GM12873 (cell line): ENCODE measurements at regions not wholly inside any gene's neighbourhood (a gene's known extent, or its start where the extent isn't known, plus 50 kb on each side); places are given as distances from the start of the nearest gene placed in this dataset.

Source experiments
- CTCF ChIP-seq: IDR thresholded peaks from 2 replicates; pipeline ENCODE4 v1.5.1; 2012; ENCODE audit warnings: low read depth, mild to moderate bottlenecking, moderate library complexity, low read length, control low read depth; ENCODE audit not compliant: insufficient read depth; ENCODE audit errors: missing control alignments

- no peak for TF ChIP-seq CTCF
Observed at GRCh38 chr1:10908266-10908665, 104.2 kb upstream of the TARDBP start.

GRCh38 chr1:10909697-10910680 lies 102.5 kb upstream of the TARDBP start:
- peak; percentile 71 for TF ChIP-seq CTCF

GRCh38 chr1:10910681-10911489 lies 101.6 kb upstream of the TARDBP start:
- TF ChIP-seq CTCF: no peak

- TF ChIP-seq CTCF: no peak
Observed at GRCh38 chr1:10911490-10912166, 100.8 kb upstream of the TARDBP start.

DNA sequence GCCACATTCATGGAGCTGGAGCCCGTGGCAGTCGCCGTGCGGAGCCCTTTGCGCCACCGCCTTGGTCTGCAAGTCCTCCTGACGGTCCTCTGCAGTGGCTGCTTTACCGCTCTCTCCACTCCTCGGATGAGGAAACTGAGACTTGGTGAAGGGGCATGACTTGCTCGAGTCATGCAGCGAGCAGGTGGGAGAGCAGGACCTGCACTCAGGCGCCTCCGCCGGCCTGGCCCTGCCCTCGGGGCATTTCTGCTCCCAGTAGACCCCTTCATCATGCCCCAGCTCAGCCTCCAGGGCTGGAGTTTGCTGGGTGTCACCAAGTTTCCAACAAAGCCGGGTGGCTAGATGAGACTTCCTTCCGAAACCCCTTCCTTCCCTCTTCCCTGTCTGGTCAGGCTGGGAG lies 100.0 kb upstream of the TARDBP start:
- TF ChIP-seq CTCF: no peak

GRCh38 chr1:10914056-10914455 lies 98.4 kb upstream of the TARDBP start:
- TF ChIP-seq CTCF: no peak

GRCh38 chr1:10915594-10915993 lies 96.9 kb upstream of the TARDBP start:
- TF ChIP-seq CTCF: no peak
